Stimulated activated effector memory CD8-positive, alpha-beta T cell treated with anti-CD3 and anti-CD28 coated beads, Interleukin-12 subunit alpha, Interleukin-12 subunit beta, amount 100 ng/mL, for 72 hours (primary cell): ENCODE measurements at regions not wholly inside any gene's neighbourhood (a gene's known extent, or its start where the extent isn't known, plus 50 kb on each side); places are given as distances from the start of the nearest gene placed in this dataset.

Experiments
- ATAC-seq: fragments of 150-1000 bp; cut with Tn5 transposase; 2 replicates; pipeline ENCODE4 v1.10.0; 2021
- DNase-seq, 2 donors: peaks; one replicate each; pipeline ENCODE4 v3.0.0; 2021 to 2022; ENCODE audit warnings: low spot score in 2 of 2
- H3K27ac Mint-ChIP-seq: one replicate; pipeline ENCODE4 v1.8.0; 2022; ENCODE audit warnings: mild to moderate bottlenecking, mixed read lengths
- H3K36me3 Mint-ChIP-seq: one replicate; pipeline ENCODE4 v1.8.0; 2022; ENCODE audit warnings: mild to moderate bottlenecking, mixed read lengths
- H3K4me1 Mint-ChIP-seq: one replicate; pipeline ENCODE4 v1.8.0; 2022; ENCODE audit warnings: mixed read lengths
- H3K4me3 Mint-ChIP-seq: one replicate; pipeline ENCODE4 v1.8.0; 2022; ENCODE audit warnings: mild to moderate bottlenecking, mixed read lengths
- H3K9me3 Mint-ChIP-seq: one replicate; pipeline ENCODE4 v1.8.0; 2022; ENCODE audit warnings: mixed read lengths

- DNase-seq (no peak), ATAC-seq (no peak)
- Mint-ChIP-seq H3K36me3 (no peaks in the 10 kb centered on the region), H3K4me1 (no peaks in the 10 kb centered on the region), H3K4me3 (no peak overlapping the region), H3K27ac (no peak overlapping the region), H3K9me3 (peaks cover 3% of the 10 kb centered on the region)
Measured at GRCh38 chr20:43304598-43304997, 114.9 kb upstream of the PTPRT start.

GRCh38 chr20:43302936-43303335, 113.2 kb upstream of the PTPRT start:
- Mint-ChIP-seq H3K27ac (no peak overlapping the region), H3K36me3 (no peaks in the 10 kb centered on the region), H3K4me1 (no peaks in the 10 kb centered on the region), H3K4me3 (no peak overlapping the region), H3K9me3 (peaks cover 3% of the 10 kb centered on the region)
- ATAC-seq (no peak), DNase-seq (no peak)

- Mint-ChIP-seq H3K4me1 (no peaks in the 10 kb centered on the region), H3K27ac (no peak overlapping the region), H3K9me3 (peaks cover 8% of the 10 kb centered on the region), H3K36me3 (no peaks in the 10 kb centered on the region), H3K4me3 (no peak overlapping the region)
- DNase-seq (no peak), ATAC-seq (no peak)
Measured at GRCh38 chr20:43300901-43301300, 111.2 kb upstream of the PTPRT start.

- Mint-ChIP-seq H3K36me3 (no peaks in the 10 kb centered on the region), H3K9me3 (peaks cover 6% of the 10 kb centered on the region), H3K4me3 (no peak overlapping the region), H3K27ac (no peak overlapping the region), H3K4me1 (no peaks in the 10 kb centered on the region)
- ATAC-seq, result no peak
- DNase-seq, result no peak
Measured at GRCh38 chr20:43295781-43296180, 106.1 kb upstream of the PTPRT start.

GRCh38 chr20:43295263-43295662, 105.6 kb upstream of the PTPRT start:
- peaks cover 6% of the 10 kb centered on the region for H3K9me3 Mint-ChIP-seq
- DNase-seq, result no peak
- H3K36me3 Mint-ChIP-seq, result no peaks in the 10 kb centered on the region
- H3K27ac Mint-ChIP-seq, result no peak overlapping the region
- H3K4me3 Mint-ChIP-seq, result no peak overlapping the region
- H3K4me1 Mint-ChIP-seq, result no peaks in the 10 kb centered on the region
- ATAC-seq, result peak; percentile 11

- Mint-ChIP-seq H3K36me3 (no peaks in the 10 kb centered on the region), H3K27ac (no peak overlapping the region)
- ATAC-seq, result no peak
Measured at GRCh38 chr20:43294031-43294430, 104.3 kb upstream of the PTPRT start.

GRCh38 chr20:43293068-43293786, 103.5 kb upstream of the PTPRT start:
- no peak for ATAC-seq
- H3K4me1 Mint-ChIP-seq, result no peaks in the 10 kb centered on the region
- no peak for DNase-seq

More at GRCh38 chr20:43294031-43294430, 104.3 kb upstream of the PTPRT start:
- peaks cover 6% of the 10 kb centered on the region for H3K9me3 Mint-ChIP-seq
- H3K4me3 Mint-ChIP-seq, result no peak overlapping the region
- DNase-seq, result no peak
- H3K4me1 Mint-ChIP-seq, result no peaks in the 10 kb centered on the region

GRCh38 chr20:43292222-43292621, 102.5 kb upstream of the PTPRT start:
- Mint-ChIP-seq H3K9me3 (peaks cover 6% of the 10 kb centered on the region), H3K4me3 (no peak overlapping the region), H3K4me1 (no peaks in the 10 kb centered on the region), H3K36me3 (no peaks in the 10 kb centered on the region), H3K27ac (no peak overlapping the region)
- ATAC-seq, result no peak
- DNase-seq, result no peak

More at GRCh38 chr20:43293068-43293786, 103.5 kb upstream of the PTPRT start:
- no peaks in the 10 kb centered on the region for H3K36me3 Mint-ChIP-seq
- H3K4me3 Mint-ChIP-seq, result no peak overlapping the region
- no peak overlapping the region for H3K27ac Mint-ChIP-seq
- peaks cover 6% of the 10 kb centered on the region for H3K9me3 Mint-ChIP-seq

- H3K36me3 Mint-ChIP-seq, result no peaks in the 10 kb centered on the region
- no peak for DNase-seq
- H3K4me3 Mint-ChIP-seq, result no peak overlapping the region
- no peaks in the 10 kb centered on the region for H3K4me1 Mint-ChIP-seq
- H3K9me3 Mint-ChIP-seq, result peaks cover 4% of the 10 kb centered on the region
- no peak overlapping the region for H3K27ac Mint-ChIP-seq
- ATAC-seq, result no peak
Measured at GRCh38 chr20:43287637-43288036, 97.9 kb upstream of the PTPRT start.

- Mint-ChIP-seq H3K36me3 (no peaks in the 10 kb centered on the region), H3K4me3 (no peak overlapping the region), H3K27ac (no peak overlapping the region), H3K9me3 (peaks cover 4% of the 10 kb centered on the region), H3K4me1 (no peaks in the 10 kb centered on the region)
- no peak for ATAC-seq
- no peak for DNase-seq
Measured at GRCh38 chr20:43285170-43285569, 95.5 kb upstream of the PTPRT start.

- ATAC-seq (no peak), DNase-seq (no peak)
- Mint-ChIP-seq H3K4me1 (no peaks in the 10 kb centered on the region), H3K36me3 (no peaks in the 10 kb centered on the region), H3K4me3 (no peak overlapping the region), H3K9me3 (peaks cover 4% of the 10 kb centered on the region), H3K27ac (no peak overlapping the region)
Measured at GRCh38 chr20:43284486-43284885, 94.8 kb upstream of the PTPRT start.

- H3K4me1 Mint-ChIP-seq, result no peaks in the 10 kb centered on the region
- peaks cover 4% of the 10 kb centered on the region for H3K9me3 Mint-ChIP-seq
- ATAC-seq (no peak), DNase-seq (no peak)
- H3K4me3 Mint-ChIP-seq, result no peak overlapping the region
- no peaks in the 10 kb centered on the region for H3K36me3 Mint-ChIP-seq
- H3K27ac Mint-ChIP-seq, result no peak overlapping the region
Measured at GRCh38 chr20:43283126-43283525, 93.4 kb upstream of the PTPRT start.

GRCh38 chr20:43271980-43272379, 82.3 kb upstream of the PTPRT start:
- Mint-ChIP-seq H3K4me1 (no peaks in the 10 kb centered on the region), H3K36me3 (no peaks in the 10 kb centered on the region), H3K27ac (no peak overlapping the region), H3K4me3 (no peak overlapping the region), H3K9me3 (peaks cover 8% of the 10 kb centered on the region)
- DNase-seq, result no peak
- no peak for ATAC-seq

- H3K4me1 Mint-ChIP-seq, result no peaks in the 10 kb centered on the region
- no peak overlapping the region for H3K4me3 Mint-ChIP-seq
- H3K27ac Mint-ChIP-seq, result no peak overlapping the region
- no peaks in the 10 kb centered on the region for H3K9me3 Mint-ChIP-seq
- DNase-seq, result no peak
- no peaks in the 10 kb centered on the region for H3K36me3 Mint-ChIP-seq
- no peak for ATAC-seq
Measured at GRCh38 chr20:43265449-43265848, 75.7 kb upstream of the PTPRT start.

GRCh38 chr20:43263226-43263625, 73.5 kb upstream of the PTPRT start:
- Mint-ChIP-seq H3K4me3 (no peak overlapping the region), H3K36me3 (no peaks in the 10 kb centered on the region), H3K4me1 (no peaks in the 10 kb centered on the region), H3K9me3 (no peaks in the 10 kb centered on the region), H3K27ac (no peak overlapping the region)
- DNase-seq (no peak), ATAC-seq (no peak)

GRCh38 chr20:43262341-43262740, 72.6 kb upstream of the PTPRT start:
- Mint-ChIP-seq H3K4me1 (no peaks in the 10 kb centered on the region), H3K9me3 (no peaks in the 10 kb centered on the region), H3K27ac (no peak overlapping the region), H3K36me3 (no peaks in the 10 kb centered on the region), H3K4me3 (no peak overlapping the region)
- DNase-seq (no peak), ATAC-seq (no peak)

- Mint-ChIP-seq H3K9me3 (no peaks in the 10 kb centered on the region), H3K4me1 (no peaks in the 10 kb centered on the region), H3K27ac (no peak overlapping the region), H3K36me3 (no peaks in the 10 kb centered on the region), H3K4me3 (no peak overlapping the region)
- DNase-seq (no peak), ATAC-seq (no peak)
Measured at GRCh38 chr20:43255877-43256276, 66.2 kb upstream of the PTPRT start.
